Ishikawa (cell line): ENCODE measurements at regions not wholly inside any gene's neighbourhood (a gene's known extent, or its start where the extent isn't known, plus 50 kb on each side); places are given as distances from the start of the nearest gene placed in this dataset.

ENCODE experiments used
- EP300 ChIP-seq: IDR thresholded peaks from 2 replicates; pipeline ENCODE4 v1.6.1; 2012; ENCODE audit warnings: borderline replicate concordance
- NFIC ChIP-seq: IDR thresholded peaks from 2 replicates; pipeline ENCODE4 v1.6.1; 2012
- TAF1 ChIP-seq: IDR thresholded peaks from 2 replicates; pipeline ENCODE4 v1.6.1; 2012; ENCODE audit warnings: low read depth, mild to moderate bottlenecking
- YY1 ChIP-seq: IDR thresholded peaks from 2 replicates; pipeline ENCODE4 v1.6.1; 2012; ENCODE audit warnings: low read depth
- ZBTB7A ChIP-seq: IDR thresholded peaks from 2 replicates; pipeline ENCODE4 v1.6.1; 2012; ENCODE audit warnings: low read depth

DNA sequence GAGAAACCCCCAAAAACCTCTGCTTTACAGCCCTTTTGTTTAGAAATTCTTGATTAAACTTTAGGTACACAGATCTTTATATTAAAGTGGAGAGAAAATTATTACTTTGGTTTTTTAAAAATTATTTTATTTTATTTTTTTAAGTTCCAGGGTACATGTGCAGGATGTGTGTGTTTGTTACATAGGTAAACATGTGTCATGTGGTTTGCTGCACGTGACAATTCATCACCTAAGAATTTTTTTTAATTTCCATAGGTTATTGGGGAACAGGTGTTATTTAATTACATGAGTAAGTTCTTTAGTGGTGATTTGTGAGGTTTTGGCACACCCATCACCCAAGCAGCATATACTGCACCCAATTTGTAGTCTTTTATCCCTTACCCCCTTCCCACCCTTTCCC lies 581.7 kb downstream of the CSNK1G3 start:
- TF ChIP-seq ZBTB7A = no peak
- no peak for TF ChIP-seq EP300
- TF ChIP-seq YY1 = no peak
- TF ChIP-seq TAF1 = no peak
- no peak for TF ChIP-seq NFIC
